Stimulated activated naive CD8-positive, alpha-beta T cell treated with anti-CD3 and anti-CD28 coated beads, Interleukin-15, Interleukin-2, amounts not matched to agents 100 U/mL and 50 U/mL, for 24 hours (primary cell): ENCODE measurements at regions not wholly inside any gene's neighbourhood (a gene's known extent, or its start where the extent isn't known, plus 50 kb on each side); places are given as distances from the start of the nearest gene placed in this dataset.
"Not testable (repeated sequence)": the region's sequence is repeated elsewhere in the genome, so short reads cannot be mapped to it uniquely, and the experiment has no call there.

ENCODE experiments used
- ATAC-seq: fragments of 150-1000 bp; cut with Tn5 transposase; one replicate; pipeline ENCODE4 v1.10.0; 2021
- DNase-seq: peaks from one replicate; pipeline ENCODE4 v3.0.0; 2021

- not testable (repeated sequence) for ATAC-seq, DNase-seq
Observed at GRCh38 chr7:116373229-116373628, 126.3 kb upstream of the CAV2 start.

- no peak for DNase-seq
- ATAC-seq = no peak
Observed at GRCh38 chr7:116377721-116378120, 121.8 kb upstream of the CAV2 start.

- no peak for DNase-seq
Observed at GRCh38 chr7:116380025-116380424, 119.5 kb upstream of the CAV2 start.

GRCh38 chr7:116382375-116382774, 117.2 kb upstream of the CAV2 start:
- DNase-seq = no peak
- no peak for ATAC-seq

More at GRCh38 chr7:116380025-116380424, 119.5 kb upstream of the CAV2 start:
- ATAC-seq = no peak

GRCh38 chr7:116384936-116385635, 114.5 kb upstream of the CAV2 start:
- ATAC-seq (no peak), DNase-seq (no peak)

DNA sequence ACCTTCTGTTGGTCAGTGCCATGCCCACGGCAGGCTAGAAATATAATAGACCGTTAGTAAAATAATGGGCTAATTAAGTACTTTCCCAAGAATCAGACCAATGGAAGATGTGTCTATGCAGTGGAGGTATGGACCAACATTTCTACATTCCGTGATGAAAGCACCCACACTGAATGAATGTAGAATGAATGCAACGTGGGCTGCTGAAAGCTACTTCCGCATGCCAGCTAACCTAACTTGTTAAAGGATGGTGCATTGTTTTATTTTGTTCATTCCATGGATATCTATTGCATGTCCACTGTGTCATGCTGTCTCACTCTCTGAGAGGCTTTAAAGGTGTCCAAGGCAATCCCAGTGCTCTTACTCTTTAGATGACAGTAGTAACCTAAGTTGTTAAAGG, 112.9 kb upstream of the CAV2 start:
- ATAC-seq = no peak
- no peak for DNase-seq

GRCh38 chr7:116390363-116390762, 109.2 kb upstream of the CAV2 start:
- no peak for DNase-seq
- no peak for ATAC-seq

- DNase-seq = no peak
Observed at GRCh38 chr7:116392806-116393205, 106.7 kb upstream of the CAV2 start.

DNA sequence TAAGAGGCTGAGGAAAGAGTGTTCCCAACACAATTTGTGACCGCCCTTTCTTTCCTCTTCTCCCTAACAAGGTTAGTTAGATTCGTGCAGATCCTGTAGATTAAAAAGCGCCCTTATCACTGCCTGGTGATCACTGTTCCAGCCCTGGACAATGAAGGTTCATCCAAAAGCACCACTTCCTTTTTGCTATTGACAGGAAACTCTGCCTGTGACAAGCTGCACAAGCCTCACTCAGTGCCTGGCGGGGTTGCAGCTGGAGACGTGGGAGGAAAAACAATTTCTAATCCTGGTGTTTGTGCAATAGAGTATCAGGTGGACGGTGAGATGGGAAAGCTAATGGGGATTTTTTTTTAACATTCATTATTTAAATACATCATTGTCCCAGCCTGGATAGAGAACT, 105.9 kb upstream of the CAV2 start:
- no peak for ATAC-seq
- DNase-seq = no peak

More at GRCh38 chr7:116392806-116393205, 106.7 kb upstream of the CAV2 start:
- ATAC-seq = no peak

DNA sequence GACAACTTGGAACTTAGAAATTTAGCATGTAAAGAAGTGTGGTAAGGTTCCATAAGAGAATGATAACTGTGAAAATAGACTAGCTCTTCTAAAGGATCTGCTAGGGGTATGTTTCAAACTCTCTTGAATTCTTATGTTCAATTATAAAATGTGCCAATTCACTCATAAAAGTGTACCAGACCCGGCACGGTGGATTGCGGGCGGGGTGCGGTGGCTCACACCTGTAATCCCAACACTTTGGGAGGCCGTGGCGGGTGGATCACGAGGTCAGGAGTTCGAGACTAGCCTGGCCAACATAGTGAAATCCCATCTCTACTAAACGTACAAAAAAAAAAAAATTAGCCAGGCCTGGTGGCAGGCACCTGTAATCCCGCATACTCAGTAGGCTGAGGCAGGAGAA, 105.4 kb upstream of the CAV2 start:
- DNase-seq (no peak), ATAC-seq (no peak)

- DNase-seq (no peak), ATAC-seq (no peak)
Observed at GRCh38 chr7:116395141-116395791, 104.3 kb upstream of the CAV2 start.

- ATAC-seq = no peak
- no peak for DNase-seq
Observed at GRCh38 chr7:116398672-116399071, 100.9 kb upstream of the CAV2 start.

GRCh38 chr7:116399819-116400218, 99.7 kb upstream of the CAV2 start:
- DNase-seq (no peak), ATAC-seq (no peak)

DNA sequence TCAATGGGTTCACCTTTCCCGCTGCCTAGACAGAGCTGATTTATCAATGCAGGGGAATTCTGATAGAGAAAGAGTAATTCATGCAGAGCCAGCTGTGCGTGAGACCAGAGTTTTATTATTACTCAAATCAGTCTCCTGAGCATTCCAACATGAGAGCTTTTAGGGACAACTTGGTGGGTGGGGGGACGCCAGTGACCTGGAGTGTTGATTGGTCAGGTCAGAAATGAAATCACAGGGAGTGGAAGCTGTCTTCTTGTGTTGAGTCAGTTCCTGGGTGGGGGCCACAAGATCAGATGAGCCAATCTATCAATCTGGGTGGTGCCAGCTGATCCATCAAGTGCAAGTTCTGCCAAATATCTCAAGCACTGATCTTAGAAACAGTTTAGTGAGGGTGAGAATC, 99.0 kb upstream of the CAV2 start:
- ATAC-seq (no peak), DNase-seq (no peak)

- DNase-seq = no peak
- no peak for ATAC-seq
Observed at GRCh38 chr7:116401711-116402110, 97.8 kb upstream of the CAV2 start.

- ATAC-seq (no peak), DNase-seq (no peak)
Observed at GRCh38 chr7:116403265-116403664, 96.3 kb upstream of the CAV2 start.

DNA sequence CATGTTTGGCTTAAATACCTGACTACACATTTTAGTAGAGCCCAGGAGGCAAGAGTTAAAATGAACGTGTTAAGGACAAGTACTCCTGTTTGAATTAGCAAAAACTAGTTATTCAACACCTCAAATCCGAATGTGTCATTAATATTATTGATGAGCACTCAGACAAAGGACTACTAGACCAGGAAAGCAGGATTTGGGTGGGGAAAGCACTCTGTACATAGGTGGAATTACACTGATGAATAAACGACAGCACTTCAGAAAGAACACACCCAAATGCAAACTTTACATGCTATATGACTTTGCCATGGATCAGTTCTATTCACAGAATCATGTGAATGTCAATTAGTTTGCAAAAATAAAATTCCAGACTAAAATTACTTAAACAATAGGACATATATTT, 95.1 kb upstream of the CAV2 start:
- DNase-seq (no peak), ATAC-seq (no peak)

DNA sequence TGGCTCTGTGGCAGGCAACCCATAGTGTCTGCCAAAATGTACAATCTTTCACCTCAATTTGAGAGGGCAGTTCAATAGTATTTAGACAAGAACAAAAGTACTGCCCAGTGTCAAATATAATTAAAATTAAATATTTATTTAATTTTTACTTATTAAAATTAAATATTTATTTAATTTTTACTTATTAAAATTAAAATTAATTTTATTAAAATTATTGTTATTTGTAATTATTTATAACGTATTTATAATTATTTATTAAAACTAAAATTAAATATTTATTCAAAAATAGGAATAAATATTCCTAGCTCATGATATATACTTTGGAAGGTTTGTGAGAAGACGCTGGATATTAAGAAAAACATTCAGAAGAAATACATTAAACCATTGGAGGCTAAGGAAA, 93.7 kb upstream of the CAV2 start:
- no peak for ATAC-seq
- DNase-seq = no peak

DNA sequence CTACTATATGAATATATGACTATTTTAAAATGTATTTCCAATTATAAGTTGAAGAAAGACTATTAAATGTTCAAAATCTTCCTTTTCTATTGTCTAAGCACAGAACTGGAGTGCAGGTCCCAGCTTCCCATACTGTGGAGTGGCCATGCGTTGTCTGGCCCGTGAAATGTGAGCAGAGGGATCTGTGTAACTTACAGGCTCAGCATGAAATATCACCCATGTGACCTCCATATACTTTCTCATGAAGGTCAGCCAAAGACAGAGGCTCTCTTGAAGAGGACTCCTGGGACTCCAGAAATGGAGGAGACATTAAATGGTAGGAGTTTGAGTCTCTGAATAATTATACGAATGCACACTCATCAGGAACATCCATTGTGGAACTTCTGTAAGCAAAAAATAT, 92.4 kb upstream of the CAV2 start:
- no peak for DNase-seq
- ATAC-seq = no peak

DNA sequence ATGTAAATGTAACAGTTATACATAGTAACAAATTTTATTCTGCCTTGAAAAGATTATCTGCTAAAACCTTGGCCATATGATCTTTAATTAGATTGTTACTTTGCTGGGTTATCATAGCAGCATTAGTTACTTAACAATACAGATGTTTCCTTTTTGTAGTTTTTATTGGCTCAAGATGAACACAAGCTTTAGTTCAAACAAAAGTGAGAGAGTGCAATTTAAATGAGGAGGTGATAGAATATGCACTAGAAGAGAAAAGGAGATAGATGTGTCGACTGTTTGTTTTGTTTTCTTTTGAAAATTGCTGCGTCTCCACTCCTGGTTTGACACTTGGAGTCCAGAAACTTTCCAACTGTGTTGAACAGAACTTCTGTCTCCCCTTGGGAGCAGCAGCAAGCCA, 91.4 kb upstream of the CAV2 start:
- DNase-seq (no peak), ATAC-seq (no peak)

- DNase-seq, ATAC-seq: not testable (repeated sequence)
Observed at GRCh38 chr7:116408831-116409453, 90.6 kb upstream of the CAV2 start.

DNA sequence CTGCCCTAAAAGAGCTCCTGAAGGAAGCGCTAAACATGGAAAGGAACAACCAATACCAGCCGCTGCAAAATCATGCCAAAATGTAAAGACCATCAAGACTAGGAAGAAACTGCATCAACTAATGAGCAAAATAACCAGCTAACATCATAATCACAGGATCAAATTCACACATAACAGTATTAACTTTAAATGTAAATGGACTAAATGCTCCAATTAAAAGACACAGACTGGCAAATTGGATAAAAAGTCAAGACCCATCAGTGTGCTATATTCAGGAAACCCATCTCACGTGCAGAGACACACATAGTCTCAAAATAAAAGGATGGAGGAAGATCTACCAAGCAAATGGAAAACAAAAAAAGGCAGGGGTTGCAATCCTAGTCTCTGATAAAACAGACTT, 88.8 kb upstream of the CAV2 start:
- ATAC-seq = not testable (repeated sequence)

GRCh38 chr7:116417593-116418345, 81.8 kb upstream of the CAV2 start:
- DNase-seq = no peak
- ATAC-seq = no peak

More for the DNA sequence above, 88.8 kb upstream of the CAV2 start:
- not testable (repeated sequence) for DNase-seq
